HG02678 (cell line): ENCODE measurements at regions not wholly inside any gene's neighbourhood (a gene's known extent, or its start where the extent isn't known, plus 50 kb on each side); places are given as distances from the start of the nearest gene placed in this dataset.

ENCODE experiments used
- ATAC-seq: cut with Tn5 transposase; IDR thresholded peaks from one replicate; pipeline ENCODE4 v1.9.1; 2021; ENCODE audit warnings: mild to moderate bottlenecking, moderate library complexity; ENCODE audit not compliant: unreplicated experiment

DNA sequence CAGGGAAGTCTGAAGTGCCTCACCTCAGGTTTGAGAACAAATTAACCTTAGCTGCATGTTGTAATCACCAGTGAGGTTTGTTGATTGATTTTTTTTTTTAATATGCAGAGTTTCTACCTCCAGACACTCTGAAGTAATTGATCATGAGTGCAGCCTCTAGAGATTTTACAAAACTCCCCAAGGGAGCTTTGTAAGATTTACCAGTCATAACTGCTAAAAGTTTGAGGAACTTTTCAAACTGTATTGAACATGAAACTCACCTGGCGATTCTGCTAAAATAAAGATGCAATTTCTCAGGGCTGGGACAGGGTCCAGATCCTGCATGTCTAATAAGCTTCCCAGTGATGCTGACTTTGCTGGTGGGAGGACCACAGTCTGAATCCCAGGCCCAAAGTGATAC is 339.6 kb upstream of the DCC start:
- ATAC-seq, result no peak

DNA sequence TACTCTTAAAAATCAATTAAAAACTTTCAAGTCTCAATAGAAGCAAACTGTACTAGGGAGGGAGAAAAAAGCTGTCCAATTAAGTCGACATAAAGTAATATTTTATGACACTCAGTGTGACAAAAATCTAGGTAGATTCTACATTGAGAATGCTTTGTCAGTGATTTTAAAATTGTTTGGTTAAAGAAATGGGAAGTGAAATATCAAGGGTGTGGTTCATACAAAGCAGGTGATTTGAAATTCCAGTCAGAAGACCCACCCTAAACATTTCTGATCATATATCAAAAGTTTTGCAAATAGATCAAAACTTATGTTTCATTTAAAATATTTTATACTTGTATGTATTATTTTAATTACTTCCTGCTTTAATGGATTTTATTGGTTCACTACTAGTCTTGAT is 338.9 kb upstream of the DCC start:
- no peak for ATAC-seq

DNA sequence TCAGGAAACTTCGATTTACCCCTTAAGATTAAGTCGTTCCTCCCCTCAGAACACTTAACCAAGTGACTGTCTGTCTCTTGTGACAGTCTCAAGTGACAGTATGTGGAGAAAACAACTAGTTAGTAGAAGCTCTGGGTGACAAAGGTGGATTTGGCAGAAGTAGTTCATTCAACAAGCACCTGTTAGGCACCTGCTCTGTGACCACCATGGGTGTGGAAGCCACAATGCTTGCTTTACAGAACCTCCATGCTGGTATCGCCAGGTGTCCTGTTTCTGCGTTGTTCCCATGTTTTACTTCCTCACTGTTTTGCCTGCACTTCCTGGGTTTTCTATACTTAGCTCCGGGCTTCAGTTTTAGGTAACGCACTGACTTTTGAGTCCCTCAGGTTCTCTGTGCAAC is 337.4 kb upstream of the DCC start:
- no peak for ATAC-seq

DNA sequence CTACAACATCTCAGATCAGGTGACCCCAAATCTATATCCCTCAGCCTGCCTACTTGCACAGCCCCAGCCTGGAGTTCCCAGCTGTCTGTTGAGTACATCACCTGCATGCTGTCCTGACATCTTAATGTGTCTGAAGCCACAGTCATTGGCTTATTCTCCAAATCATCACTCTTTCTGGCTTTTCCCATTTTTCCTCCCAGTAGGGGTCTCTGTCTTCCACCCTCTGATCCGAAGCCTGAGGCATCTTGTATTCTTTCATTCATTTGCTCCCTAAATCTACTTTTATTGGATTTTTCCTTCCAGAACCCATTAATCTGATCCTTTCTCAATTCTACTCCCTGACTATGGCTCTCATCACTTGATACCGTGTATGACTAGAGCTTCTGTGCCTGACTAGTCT is 332.9 kb upstream of the DCC start:
- ATAC-seq, result no peak

DNA sequence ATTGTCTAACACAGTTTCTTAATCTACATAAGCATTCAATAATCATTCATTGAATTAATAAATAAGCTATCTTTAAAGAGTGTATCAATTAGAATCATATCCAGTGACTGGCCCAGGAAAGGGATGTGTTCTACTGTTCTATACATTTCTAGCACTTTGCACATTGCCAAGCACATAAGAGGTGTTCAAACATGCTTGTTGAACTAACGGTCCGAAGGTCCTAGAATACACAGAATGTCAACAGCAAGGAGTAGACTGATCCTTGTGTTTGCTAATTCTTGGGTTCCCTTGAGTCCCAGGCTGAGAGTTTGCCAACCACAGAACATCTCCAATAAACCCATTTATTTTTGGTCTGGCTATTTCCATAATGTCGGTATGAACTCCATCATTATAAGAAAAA is 331.7 kb upstream of the DCC start:
- no peak for ATAC-seq

DNA sequence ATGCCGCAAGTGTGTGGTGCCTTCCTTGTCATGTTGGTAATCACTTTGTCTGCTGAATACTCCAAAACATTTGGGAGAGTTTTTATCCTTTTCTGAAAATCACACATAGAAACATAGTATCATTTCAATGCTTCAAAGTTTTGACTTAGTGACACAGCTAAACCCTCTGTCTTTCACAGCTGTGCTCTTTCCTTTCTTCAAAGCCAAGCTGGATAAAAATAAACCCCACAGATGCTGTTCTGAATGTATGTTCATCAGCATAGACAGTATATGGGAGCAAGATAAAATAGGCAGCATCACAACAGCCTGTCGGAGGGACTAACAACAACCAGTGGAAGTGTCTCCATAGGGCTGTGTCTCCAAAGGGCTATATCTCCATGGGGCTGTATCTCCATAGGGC is 331.3 kb upstream of the DCC start:
- ATAC-seq, result no peak

DNA sequence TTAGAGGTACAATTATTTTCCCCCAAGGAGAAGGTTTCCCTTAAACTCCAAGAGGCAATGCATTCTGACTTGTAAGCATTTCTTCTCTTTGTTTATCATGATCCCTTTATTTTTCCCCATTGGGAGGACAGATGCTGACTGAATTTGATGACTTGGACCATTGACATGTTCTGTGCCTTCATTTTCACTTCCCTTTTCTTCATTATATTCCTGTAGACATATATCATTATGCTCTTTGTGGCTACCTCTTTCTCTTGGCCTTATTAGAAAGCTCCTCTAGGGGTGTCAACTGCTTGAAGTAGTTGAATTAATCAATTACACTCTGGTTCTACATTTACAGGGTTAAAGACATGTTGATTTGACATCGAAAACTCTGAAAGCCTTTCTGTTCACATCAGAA is 330.0 kb upstream of the DCC start:
- no peak for ATAC-seq

DNA sequence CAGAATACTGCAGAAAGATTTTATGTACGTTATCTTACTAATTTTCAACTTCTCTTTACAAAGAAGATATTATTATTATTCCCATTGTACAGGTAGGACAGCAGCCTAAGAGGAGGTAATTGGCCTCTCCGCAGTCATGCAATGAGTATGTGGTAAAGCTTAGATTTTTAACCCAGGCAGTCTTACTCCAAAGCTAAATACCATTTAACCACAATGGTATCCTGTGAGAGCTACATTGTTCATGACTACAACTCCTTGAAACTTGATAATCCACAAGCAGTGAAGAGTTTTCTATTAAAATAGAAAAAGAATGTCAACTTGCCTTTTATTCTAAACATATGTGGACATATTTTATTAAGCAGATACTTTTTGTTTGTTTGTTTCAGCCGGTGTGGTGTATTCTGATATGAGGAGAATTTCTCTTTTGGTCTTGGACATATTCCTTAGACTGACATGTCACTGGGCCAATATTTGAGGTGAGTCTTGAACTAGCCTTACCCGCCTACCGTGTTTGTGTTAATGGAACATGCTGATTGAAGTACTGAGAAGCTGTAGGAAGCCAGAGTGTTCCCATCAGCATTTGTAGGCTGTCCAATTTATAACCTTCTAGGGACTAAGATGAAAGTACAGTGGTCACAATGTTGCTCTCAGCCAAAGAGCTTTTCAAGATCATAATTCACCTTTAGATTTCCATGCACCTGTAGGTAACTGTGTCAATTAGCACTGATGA is 293.9 kb upstream of the DCC start:
- ATAC-seq, result no peak

DNA sequence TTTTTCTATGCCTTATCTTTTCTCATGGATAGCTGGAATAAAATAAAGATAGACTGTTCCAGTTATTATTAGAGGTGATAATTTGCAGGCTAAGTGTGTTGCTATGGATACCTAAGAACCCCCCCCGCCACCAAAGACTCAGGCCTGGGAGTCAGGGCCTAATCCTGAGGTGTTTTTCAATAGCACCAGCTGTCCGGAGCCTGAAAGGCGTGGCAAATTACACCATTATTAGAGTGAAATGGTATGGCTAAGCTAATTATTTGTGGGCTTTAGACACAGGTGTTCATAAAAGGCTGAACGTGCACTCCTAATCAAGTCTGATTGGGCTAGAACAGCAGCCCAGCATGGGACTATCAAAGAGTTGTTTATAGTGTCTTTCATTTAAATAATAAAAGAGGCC is 293.2 kb upstream of the DCC start:
- ATAC-seq, result no peak

DNA sequence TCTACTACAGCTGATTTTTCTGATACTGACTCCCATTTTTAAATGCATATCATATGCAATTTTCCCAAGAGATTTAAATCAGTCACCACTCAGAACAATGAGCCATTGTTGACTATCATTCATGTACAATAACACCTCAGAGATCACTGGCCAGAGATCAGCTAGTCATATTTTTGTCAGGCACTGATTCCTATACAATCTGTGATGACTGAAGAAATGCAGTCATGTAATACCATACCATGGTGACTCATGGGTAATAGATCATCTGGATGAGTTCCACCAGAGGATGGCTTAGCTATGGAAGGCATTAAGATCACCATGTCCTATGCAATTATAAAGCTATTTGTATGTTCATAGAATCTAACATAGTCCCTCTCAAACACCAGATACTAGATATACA is 285.7 kb upstream of the DCC start:
- ATAC-seq, result no peak

DNA sequence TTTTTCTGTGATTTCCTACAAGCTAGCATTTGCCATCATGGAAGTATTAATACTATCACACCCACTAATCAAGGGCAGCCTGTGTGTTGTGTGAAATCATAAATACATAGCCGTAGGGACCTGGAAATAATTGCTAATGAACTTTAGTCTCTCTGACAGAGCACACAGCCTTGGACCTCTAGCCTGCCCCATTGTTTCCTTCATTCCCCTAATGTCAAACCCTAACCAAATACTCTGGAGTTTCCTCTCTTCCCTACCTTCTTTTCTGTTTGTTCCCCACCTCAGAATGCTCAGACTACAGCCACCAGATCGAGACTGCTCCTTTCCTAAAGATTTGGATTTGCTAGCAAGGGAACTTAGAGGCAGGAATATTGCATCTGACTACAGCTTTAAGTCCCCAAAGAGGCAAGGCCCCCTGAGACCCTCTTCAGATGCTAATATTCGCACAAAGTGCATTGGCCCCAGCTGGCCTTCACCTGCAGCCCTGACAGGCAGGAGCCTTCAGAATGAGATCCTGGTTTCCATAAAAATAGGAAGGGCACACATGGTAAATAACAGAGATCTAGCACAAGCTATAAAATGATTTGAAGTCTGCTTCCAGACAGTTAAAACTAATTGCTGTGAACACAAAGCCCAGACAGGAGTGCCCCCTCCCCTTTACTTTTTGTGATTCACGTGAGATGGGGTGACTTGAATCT is 279.2 kb upstream of the DCC start:
- ATAC-seq, result no peak

DNA sequence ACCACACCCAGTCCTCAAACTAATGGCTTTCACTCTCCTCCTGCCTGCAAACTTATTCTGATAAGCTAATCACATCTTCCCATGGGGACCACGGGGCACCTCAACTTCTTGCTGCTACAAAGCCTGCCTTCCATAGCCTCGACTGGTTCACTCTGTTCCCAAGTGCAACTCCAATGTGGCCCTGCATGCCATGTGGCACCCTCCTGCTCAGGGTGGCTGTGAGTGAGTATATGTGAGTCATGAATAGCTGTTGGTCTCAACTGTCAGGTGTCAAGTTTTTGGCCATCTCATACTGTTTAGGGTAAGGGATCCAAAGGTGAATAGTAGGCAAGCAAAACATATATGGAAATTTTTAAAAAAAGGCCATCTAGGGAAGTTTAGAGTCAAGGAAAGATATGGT is 276.1 kb upstream of the DCC start:
- ATAC-seq, result no peak

DNA sequence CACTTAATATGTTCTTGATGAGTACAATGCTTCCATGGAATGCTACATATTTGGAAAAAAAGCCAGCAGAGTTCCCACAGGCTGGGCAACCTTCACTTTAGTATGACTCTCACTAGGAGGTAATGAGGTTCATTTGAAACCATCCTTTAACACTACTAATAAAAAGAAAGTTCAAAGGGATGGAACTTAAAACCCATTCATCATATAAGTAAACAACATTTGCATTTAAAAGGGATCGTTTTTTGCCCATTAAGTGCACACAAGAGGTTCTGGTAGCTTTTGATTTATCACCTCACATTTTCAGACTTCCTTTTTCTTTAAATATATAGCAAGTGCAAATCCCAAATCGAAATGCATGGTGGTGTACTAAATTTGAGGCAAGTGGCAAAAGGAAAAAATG is 270.8 kb upstream of the DCC start:
- no peak for ATAC-seq

DNA sequence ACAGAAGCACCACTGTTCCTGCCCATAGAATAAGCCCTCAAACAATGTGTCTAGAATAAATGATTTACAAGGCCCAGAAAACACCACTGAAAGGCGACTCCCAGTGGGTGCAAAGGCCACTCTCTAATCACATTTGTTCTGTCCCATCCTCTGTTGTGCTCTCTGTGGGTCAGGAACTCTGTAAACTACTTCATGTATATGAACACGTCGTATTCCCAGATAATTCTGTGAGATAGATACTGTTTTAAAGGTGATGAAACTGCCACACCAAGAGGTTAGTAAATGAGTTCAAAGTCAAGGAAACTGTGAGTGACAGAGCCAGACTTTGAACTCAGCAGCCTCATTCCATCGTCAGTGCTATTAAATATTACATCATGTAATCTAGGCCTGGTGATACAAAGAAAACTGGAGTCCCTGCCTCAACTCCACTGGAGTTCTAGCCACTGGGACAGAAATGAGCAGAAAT is 269.7 kb upstream of the DCC start:
- no peak for ATAC-seq

DNA sequence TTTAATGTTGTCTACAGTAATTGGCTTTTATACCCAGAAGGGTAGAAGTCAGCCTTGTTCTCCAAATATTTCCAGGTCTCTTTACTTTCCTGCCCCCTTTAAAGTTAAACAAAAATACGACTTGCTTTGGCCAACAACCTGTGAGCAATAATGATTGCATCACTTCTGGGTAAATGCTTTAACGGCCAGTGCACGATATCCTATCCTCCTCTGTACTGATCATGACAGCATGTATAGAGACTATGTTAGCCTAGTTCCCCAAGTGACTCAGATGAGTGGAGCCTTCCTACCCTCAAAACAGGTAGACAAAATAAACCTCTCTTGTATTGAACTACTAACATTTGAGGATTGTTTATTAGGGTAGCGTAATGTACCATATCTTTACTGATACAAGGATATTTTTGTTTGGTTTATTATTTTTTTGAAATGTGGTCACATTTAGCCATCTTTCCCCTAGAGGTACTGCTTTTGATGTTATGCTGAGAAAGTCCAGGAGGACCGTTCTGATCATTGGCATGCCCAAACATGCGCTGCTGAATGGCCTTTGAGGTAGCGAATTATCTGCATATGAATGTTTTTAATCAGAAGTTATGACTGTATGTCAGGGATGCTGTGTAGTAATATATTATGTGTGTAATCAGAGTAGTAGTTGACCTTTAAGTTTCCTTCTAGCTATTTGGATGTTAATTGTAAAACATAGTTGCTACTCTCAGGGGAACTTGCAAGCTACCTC is 262.6 kb upstream of the DCC start:
- ATAC-seq, result no peak

DNA sequence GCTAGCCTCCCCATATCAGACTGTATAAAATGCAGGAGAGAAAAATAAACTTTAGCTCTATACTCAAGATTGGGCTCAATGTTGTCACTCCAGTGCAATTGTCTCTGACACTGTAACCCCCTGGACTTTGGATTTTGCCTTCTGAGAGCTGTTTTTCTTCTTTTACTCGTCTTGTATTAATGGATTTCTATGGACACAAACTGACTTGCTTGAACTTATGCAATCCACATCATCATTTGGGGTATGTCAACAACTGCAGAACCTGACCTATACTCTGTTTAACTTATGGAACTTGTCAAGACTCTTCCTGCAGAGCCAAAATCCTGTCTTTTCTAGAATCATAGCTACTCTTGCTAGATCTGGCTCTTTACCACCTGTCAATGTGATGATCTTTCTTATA is 257.8 kb upstream of the DCC start:
- ATAC-seq, result no peak

DNA sequence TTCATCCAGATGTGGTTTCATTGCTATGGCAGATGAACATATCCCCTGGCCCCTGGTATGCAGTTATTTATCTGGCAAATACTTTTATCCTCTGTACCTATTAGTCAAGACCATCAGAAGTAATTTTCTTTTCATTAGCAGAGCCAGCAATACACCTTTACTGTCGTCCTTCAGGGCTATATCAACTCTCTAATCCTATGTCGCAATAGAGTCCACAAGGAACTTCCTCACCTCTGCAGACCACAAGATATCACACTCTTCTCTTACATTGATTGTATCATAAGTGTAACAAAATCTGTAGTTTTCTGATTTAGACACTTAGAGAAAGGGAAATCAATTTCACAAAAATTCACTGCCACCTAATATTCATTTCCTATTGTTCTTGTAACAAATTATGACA is 252.9 kb upstream of the DCC start:
- ATAC-seq, result no peak

DNA sequence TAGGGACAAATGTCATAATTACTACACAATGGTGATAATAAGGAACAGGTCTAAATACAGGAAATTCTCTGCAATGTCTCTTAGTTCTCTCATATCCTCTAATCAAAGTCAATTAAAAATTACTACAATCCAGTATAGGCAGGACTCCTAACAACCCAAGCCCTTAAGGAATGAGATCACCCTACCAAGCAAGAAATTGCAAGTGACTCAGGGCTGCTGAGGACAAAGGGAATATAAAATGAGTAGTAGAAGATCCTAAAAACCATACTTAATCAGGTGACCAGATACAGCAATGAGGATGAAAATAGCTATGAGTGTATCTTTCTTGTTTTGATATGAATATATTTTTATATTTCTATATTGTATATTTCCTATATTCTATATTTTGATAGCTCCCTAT is 250.0 kb upstream of the DCC start:
- ATAC-seq, result no peak

DNA sequence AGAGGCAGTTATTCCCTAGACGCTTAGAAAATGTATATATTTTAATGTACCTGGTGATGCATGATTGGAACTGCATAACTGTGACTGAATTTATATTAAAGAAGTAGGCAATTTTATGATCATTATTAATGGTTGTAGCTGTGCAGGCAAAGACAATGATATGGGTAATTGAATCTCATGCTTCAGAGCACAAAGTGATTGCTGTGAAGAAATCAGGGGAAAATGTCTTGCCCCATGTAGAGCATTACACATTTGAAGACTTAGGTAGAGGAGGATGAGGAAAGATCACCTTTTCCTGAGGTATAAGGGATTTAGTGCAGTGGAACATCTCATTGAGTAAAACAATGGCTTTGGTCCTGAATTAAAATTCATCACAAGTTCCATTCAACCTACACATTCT is 246.8 kb upstream of the DCC start:
- no peak for ATAC-seq

DNA sequence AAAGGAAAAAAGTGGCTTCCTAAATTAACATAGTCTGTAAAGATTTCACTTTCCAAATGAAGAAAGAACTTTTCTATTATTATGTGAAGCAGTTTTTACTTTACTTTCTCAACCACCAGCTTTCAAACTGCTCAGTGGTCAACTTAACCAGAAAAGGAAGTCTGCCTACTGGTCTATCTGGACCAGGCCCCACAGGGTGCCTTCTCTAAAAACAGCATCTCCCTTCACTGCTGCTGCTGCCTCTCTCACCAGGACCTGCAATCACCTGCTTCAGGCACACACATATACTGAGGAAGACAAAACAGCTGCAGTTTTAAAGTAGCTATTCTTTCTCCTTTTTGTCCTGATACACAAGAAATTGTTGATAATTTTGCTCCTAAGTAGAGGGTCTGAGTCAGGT is 221.3 kb upstream of the DCC start:
- ATAC-seq, result no peak

DNA sequence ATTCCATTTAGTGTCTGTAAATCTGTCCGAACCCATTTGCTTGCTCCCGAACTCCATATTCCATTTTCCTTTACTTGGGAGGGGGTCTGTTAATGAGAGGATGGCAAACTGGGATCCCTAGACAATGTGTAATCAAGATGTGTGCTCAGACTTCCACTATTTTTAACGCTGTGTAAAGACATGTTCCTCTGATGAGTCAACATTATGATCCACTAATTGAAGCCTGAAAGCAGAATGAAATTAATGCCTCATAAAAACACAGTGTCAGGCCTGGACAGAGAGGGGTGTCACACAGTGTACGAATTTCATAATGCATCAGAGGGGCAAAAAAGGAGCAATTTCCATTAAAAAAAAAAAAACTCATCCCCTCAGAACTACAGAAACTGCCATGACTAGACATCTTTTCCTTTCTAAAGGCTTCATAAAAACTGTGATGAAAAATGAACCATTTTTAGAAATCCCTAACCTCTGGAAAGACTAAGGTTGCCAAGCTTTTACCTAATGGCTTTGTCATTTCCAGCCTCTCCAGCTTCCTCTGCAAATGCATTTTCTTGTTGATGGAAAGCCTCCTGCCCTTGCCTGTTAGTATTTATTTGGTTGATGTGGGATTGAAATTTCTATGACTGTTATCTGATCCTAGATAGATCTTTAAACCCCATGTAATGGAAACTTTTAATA is 209.2 kb upstream of the DCC start:
- ATAC-seq, result no peak

DNA sequence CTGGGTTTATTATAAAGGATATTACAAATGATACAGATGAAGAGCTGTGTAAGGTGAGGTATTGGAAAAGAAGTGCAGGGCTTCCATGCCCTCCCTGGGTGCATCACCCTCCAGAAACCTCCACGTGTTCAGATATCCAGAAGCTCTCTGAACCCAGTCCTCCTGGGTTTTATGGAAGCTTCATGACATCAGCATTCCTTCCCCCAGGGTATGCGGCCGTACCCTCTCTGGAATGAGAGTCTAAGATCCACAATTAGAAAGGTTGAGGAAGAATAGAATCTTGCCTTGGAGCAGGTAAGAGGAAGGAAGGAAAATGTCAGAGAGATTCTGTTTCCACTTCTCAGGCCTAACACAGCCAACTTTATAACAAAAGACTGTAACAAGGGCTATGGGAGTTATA is 208.2 kb upstream of the DCC start:
- no peak for ATAC-seq
